B cell (primary cell): ENCODE measurements at regions not wholly inside any gene's neighbourhood (a gene's known extent, or its start where the extent isn't known, plus 50 kb on each side); places are given as distances from the start of the nearest gene placed in this dataset.

Source experiments
- ATAC-seq: fragments of 200-7000 bp; cut with Tn5 transposase; one replicate; pipeline ENCODE4 v1.10.0; 2021; ENCODE audit warnings: low read depth, mild to moderate bottlenecking, moderate number of reproducible peaks, moderate library complexity
- CTCF ChIA-PET: fragments of 350-600 bp; sonication (Branson Sonifier 250); formaldehyde crosslinking; loops from one replicate; lab custom pipeline; 2021; ENCODE audit warnings: antibody characterized with exemption, inconsistent platforms; lab: Charles Lee
- POLR2A ChIA-PET: fragments of 350-600 bp; sonication (Branson Sonifier 250); formaldehyde crosslinking; loops from one replicate; lab custom pipeline; 2021; ENCODE audit warnings: antibody characterized with exemption; lab: Charles Lee
- DNase-seq: peaks from one replicate; pipeline ENCODE4 v3.0.0; 2013
- H2AFZ ChIP-seq: 2 replicates; pipeline ENCODE4 v1.6.1; 2012; ENCODE audit warnings: mild to moderate bottlenecking, low read depth, low read length; ENCODE audit not compliant: insufficient read depth, poor library complexity, severe bottlenecking
- H3K27ac ChIP-seq, 2 donors: 1 replicate in 1 of 2; 2 replicates in 1 of 2; pipeline ENCODE4 v1.5.1; 2012 to 2013; ENCODE audit warnings: low read length in 2 of 2, mild to moderate bottlenecking in 2 of 2, moderate library complexity in 1 of 2
- H3K27me3 ChIP-seq, 4 experiments: fragments of 200-600 bp in 1 of 4; sonication (generic) in 1 of 4; replicated peaks in 1 of 4; 1 replicate in 2 of 4; 2 replicates in 2 of 4; pipeline versions ENCODE4 v1.6.1 to v1.7.0; 2013 to 2016; ENCODE audit warnings: low read length in 3 of 4, mild to moderate bottlenecking in 2 of 4, mixed read lengths in 1 of 4, moderate library complexity in 1 of 4; ENCODE audit not compliant: insufficient read depth in 4 of 4, control insufficient read depth in 3 of 4; ENCODE audit errors: control extremely low read depth in 1 of 4
- H3K36me3 ChIP-seq, 2 experiments: replicated peaks in 1 of 2; 1 replicate in 1 of 2; 2 replicates in 1 of 2; pipeline versions ENCODE4 v1.6.1 to v1.7.1; 2013; ENCODE audit warnings: low read length in 1 of 2; ENCODE audit not compliant: insufficient read depth in 2 of 2, control insufficient read depth in 1 of 2; ENCODE audit errors: control extremely low read depth in 1 of 2, extremely low read depth in 1 of 2
- H3K4me1 ChIP-seq, 2 donors: fragments of 200-600 bp in 1 of 2; sonication (generic) in 1 of 2; 1 replicate in 1 of 2; 2 replicates in 1 of 2; pipeline versions ENCODE4 v1.5.1 to v1.6.1; 2013 to 2017; ENCODE audit warnings: low read length in 2 of 2; ENCODE audit not compliant: control insufficient read depth in 2 of 2, insufficient read depth in 2 of 2
- H3K4me2 ChIP-seq: replicated peaks from 2 replicates; pipeline ENCODE3; 2012; ENCODE audit warnings: mild to moderate bottlenecking, low read depth, low read length; ENCODE audit not compliant: poor library complexity, severe bottlenecking
- H3K4me3 ChIP-seq, 5 experiments: fragments of 200-600 bp in 1 of 5; sonication (generic) in 1 of 5; 1 replicate in 3 of 5; 2 replicates in 2 of 5; pipeline versions ENCODE4 v1.5.1 to v1.7.0; 2011 to 2016; ENCODE audit warnings: low read length in 4 of 5, mild to moderate bottlenecking in 4 of 5, low read depth in 2 of 5, control low read depth in 1 of 5, moderate library complexity in 1 of 5; ENCODE audit not compliant: insufficient read depth in 1 of 5; ENCODE audit errors: control extremely low read depth in 1 of 5, extremely low read depth in 1 of 5
- H3K79me2 ChIP-seq: fragments of 200-600 bp; sonication (generic); one replicate; pipeline ENCODE4 v1.6.0; 2016; ENCODE audit warnings: low read length; ENCODE audit not compliant: control insufficient read depth, insufficient read depth
- H3K9ac ChIP-seq: fragments of 200-600 bp; sonication (generic); 2 replicates; pipeline ENCODE4 v1.6.1; 2017; ENCODE audit warnings: mild to moderate bottlenecking, low read length, moderate library complexity
- H3K9me3 ChIP-seq, 3 donors: one replicate each; pipeline versions ENCODE4 v1.6.1 to v1.7.1; 2013; ENCODE audit warnings: low read length in 2 of 3; ENCODE audit not compliant: control insufficient read depth in 2 of 3, insufficient read depth in 1 of 3; ENCODE audit errors: control extremely low read depth in 1 of 3
- H4K20me1 ChIP-seq: 2 replicates; pipeline ENCODE4 v1.6.0; 2012; ENCODE audit warnings: mild to moderate bottlenecking, low read length; ENCODE audit not compliant: insufficient read depth, control insufficient read depth, poor library complexity, severe bottlenecking
- H3K27ac Mint-ChIP-seq: one replicate; pipeline ENCODE4 v1.8.0; 2021; ENCODE audit warnings: mixed read lengths
- H3K27me3 Mint-ChIP-seq: one replicate; pipeline ENCODE4 v1.8.0; 2021; ENCODE audit warnings: mixed read lengths
- H3K4me1 Mint-ChIP-seq: one replicate; pipeline ENCODE4 v1.8.0; 2021; ENCODE audit warnings: mixed read lengths
- H3K4me3 Mint-ChIP-seq: one replicate; pipeline ENCODE4 v1.8.0; 2021; ENCODE audit warnings: mixed read lengths
- H3K9me3 Mint-ChIP-seq: one replicate; pipeline ENCODE4 v1.8.0; 2022; ENCODE audit warnings: mixed read lengths; ENCODE audit not compliant: insufficient read depth
- EZH2 ChIP-seq: IDR thresholded peaks from 2 replicates; pipeline ENCODE4 v1.6.1; 2012; ENCODE audit warnings: borderline replicate concordance, low read depth, mild to moderate bottlenecking, moderate library complexity, low read length; ENCODE audit not compliant: insufficient read depth, poor library complexity, severe bottlenecking
- WGBS: methylation state at CpG from one replicate; pipeline ENCODE4 v1.1.5; 2013; ENCODE audit warnings: missing lambda C conversion rate; ENCODE audit not compliant: insufficient coverage; 5-methylcytosine and 5-hydroxymethylcytosine counted together
- intact Hi-C: fragments of 100-400 bp; cut with micrococcal nuclease; formaldehyde crosslinking; loops from one replicate; pipeline ENCODE4 v1.10.0; 2022
- TF ChIP-seq, protein P1 (sequence below): fragments of 200-600 bp; IDR thresholded peaks from one replicate; pipeline ENCODE4 v1.8.0; 2022; ENCODE audit warnings: antibody characterized with exemption, mild to moderate bottlenecking

DNA sequence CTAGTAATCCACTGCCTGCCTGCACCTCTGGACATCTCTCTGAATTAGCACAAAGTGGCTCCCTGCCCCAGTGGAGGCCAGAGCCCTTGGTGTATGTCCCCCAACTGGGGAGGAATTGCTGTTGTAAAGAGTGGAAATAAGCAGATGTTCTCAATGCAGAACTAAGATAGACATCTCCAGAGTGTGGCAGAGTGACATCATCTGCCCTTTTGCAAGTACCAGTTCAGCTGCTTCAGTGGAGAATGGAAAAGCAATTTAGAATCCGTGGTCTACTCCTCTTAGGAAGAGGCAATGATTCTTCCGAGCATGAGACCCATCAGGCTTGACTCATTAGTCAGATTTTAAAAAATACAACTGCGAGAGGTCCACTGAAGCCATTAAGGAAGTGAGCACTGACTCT is 1512.0 kb upstream of the GOT2 start:
- Mint-ChIP-seq H3K4me1 (no peaks in the 10 kb centered on the region), H3K27me3 (no peaks in the 10 kb centered on the region), H3K9me3 (no peaks in the 10 kb centered on the region), H3K27ac (no peak overlapping the region), H3K4me3 (no peak overlapping the region)
- WGBS: 72% methylated on average over 2 of the region's 3 CpGs
- Histone ChIP-seq H4K20me1 (no peaks in the 10 kb centered on the region), H3K9me3 (no peaks in the 10 kb centered on the region), H3K4me3 (no peak overlapping the region), H3K4me1 (no peaks in the 10 kb centered on the region), H3K36me3 (no peaks in the 10 kb centered on the region), H3K9ac (no peak overlapping the region), H3K79me2 (no peaks in the 10 kb centered on the region), H2AFZ (no peak overlapping the region), H3K27me3 (no peaks in the 10 kb centered on the region), H3K27ac (no peak overlapping the region), H3K4me2 (no peak overlapping the region)
- no peak for TF ChIP-seq EZH2
- TF ChIP-seq, protein P1, sequence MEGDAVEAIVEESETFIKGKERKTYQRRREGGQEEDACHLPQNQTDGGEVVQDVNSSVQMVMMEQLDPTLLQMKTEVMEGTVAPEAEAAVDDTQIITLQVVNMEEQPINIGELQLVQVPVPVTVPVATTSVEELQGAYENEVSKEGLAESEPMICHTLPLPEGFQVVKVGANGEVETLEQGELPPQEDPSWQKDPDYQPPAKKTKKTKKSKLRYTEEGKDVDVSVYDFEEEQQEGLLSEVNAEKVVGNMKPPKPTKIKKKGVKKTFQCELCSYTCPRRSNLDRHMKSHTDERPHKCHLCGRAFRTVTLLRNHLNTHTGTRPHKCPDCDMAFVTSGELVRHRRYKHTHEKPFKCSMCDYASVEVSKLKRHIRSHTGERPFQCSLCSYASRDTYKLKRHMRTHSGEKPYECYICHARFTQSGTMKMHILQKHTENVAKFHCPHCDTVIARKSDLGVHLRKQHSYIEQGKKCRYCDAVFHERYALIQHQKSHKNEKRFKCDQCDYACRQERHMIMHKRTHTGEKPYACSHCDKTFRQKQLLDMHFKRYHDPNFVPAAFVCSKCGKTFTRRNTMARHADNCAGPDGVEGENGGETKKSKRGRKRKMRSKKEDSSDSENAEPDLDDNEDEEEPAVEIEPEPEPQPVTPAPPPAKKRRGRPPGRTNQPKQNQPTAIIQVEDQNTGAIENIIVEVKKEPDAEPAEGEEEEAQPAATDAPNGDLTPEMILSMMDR: no peak
- intact Hi-C loops: no loop called here
- DNase-seq: no peak
- ChIA-PET CTCF (no interaction called here), POLR2A (no interaction called here)
- ATAC-seq: no peak

DNA sequence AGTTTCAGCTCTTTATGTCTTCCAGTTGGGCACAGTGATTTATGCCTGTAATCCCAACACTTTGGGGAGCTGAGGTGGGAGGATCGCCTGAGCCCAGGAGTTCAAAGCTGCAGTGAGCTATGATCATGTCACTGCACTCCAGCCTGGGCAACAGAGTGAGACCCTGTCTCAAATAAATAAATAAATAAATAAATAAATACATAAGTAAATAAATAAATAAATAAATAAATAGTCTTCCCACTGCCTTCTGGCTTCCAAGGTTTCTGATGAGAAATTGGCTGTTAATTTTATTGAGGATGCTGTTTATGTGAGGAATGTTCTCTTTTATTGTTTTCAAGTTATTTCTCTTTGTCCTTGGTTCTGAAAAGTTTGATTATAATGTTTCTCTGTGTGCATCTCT is 1507.6 kb upstream of the GOT2 start:
- Mint-ChIP-seq H3K4me1 (no peaks in the 10 kb centered on the region), H3K4me3 (no peak overlapping the region), H3K27ac (no peak overlapping the region), H3K9me3 (no peaks in the 10 kb centered on the region), H3K27me3 (no peaks in the 10 kb centered on the region)
- H3K36me3 ChIP-seq: no peaks in the 10 kb centered on the region
- no peak overlapping the region for H3K9ac ChIP-seq
- WGBS: 100% methylated on average over 1 of the region's 1 CpG
- H3K27me3 ChIP-seq: no peaks in the 10 kb centered on the region
- DNase-seq: no peak
- CTCF ChIA-PET: no interaction called here
- H3K4me3 ChIP-seq: no peak overlapping the region
- no peak for TF ChIP-seq EZH2
- TF ChIP-seq, protein P1: no peak
- H3K9me3 ChIP-seq: no peaks in the 10 kb centered on the region
- no peaks in the 10 kb centered on the region for H4K20me1 ChIP-seq
- no peak overlapping the region for H2AFZ ChIP-seq
- H3K79me2 ChIP-seq: no peaks in the 10 kb centered on the region
- no peak overlapping the region for H3K4me2 ChIP-seq
- ATAC-seq: no peak
- H3K27ac ChIP-seq: no peak overlapping the region
- H3K4me1 ChIP-seq: no peaks in the 10 kb centered on the region
- POLR2A ChIA-PET: no interaction called here
- intact Hi-C loops: no loop called here
